WTC11 (cell line): ENCODE measurements at regions not wholly inside any gene's neighbourhood (a gene's known extent, or its start where the extent isn't known, plus 50 kb on each side); places are given as distances from the start of the nearest gene placed in this dataset.

Experiments
- ATAC-seq: fragments of 200-7000 bp; cut with Tn5 transposase; 2 replicates; pipeline ENCODE4 v1.10.0; 2021; ENCODE audit warnings: mild to moderate bottlenecking, moderate library complexity
- CTCF ChIA-PET: fragments of 300-600 bp; sonication (Branson Sonifier 250); formaldehyde crosslinking; loops from one replicate; lab custom pipeline; 2021; ENCODE audit warnings: antibody characterized with exemption; lab: Charles Lee
- POLR2A ChIA-PET: fragments of 350-600 bp; sonication (Branson Sonifier 250); formaldehyde crosslinking; loops from one replicate; lab custom pipeline; 2021; ENCODE audit warnings: antibody characterized with exemption; lab: Charles Lee
- DNase-seq: peaks from one replicate; pipeline ENCODE4 v3.0.0; 2021; ENCODE audit warnings: low spot score
- H3K27ac Mint-ChIP-seq: 2 replicates; pipeline ENCODE4 v1.8.0; 2021; ENCODE audit warnings: mixed read lengths
- H3K27me3 Mint-ChIP-seq: 2 replicates; pipeline ENCODE4 v1.8.0; 2021; ENCODE audit warnings: low read depth, mild to moderate bottlenecking, moderate library complexity, mixed read lengths
- H3K36me3 Mint-ChIP-seq: 2 replicates; pipeline ENCODE4 v1.8.0; 2021; ENCODE audit warnings: mixed read lengths
- H3K4me1 Mint-ChIP-seq: 2 replicates; pipeline ENCODE4 v1.8.0; 2022; ENCODE audit warnings: mixed read lengths
- H3K4me3 Mint-ChIP-seq: 2 replicates; pipeline ENCODE4 v1.8.0; 2021; ENCODE audit warnings: mild to moderate bottlenecking, moderate library complexity, mixed read lengths
- H3K9me3 Mint-ChIP-seq: 2 replicates; pipeline ENCODE4 v1.8.0; 2021; ENCODE audit warnings: mixed read lengths
- AFF4 ChIP-seq: sonication (generic); formaldehyde crosslinking; IDR thresholded peaks from 2 replicates; pipeline ENCODE4 v1.8.1; 2023; ENCODE audit warnings: mild to moderate bottlenecking, missing genetic modification reagents, borderline replicate concordance
- ATF6 ChIP-seq: sonication (generic); formaldehyde crosslinking; IDR thresholded peaks from 2 replicates; pipeline ENCODE4 v1.8.1; 2023; ENCODE audit warnings: mild to moderate bottlenecking, missing genetic modification reagents
- CREB1 ChIP-seq: sonication (generic); formaldehyde crosslinking; IDR thresholded peaks from 2 replicates; pipeline ENCODE4 v1.8.0; 2023; ENCODE audit warnings: mild to moderate bottlenecking, missing genetic modification reagents
- ELF4 ChIP-seq: sonication (generic); formaldehyde crosslinking; IDR thresholded peaks from 2 replicates; pipeline ENCODE4 v1.8.1; 2022; ENCODE audit warnings: low read depth, mild to moderate bottlenecking, moderate library complexity, missing genetic modification reagents
- ERG ChIP-seq: fragments of 250-450 bp; sonication (Bioruptor Pico); IDR thresholded peaks from 2 replicates; pipeline ENCODE4 v1.8.0; 2021; ENCODE audit warnings: mild to moderate bottlenecking
- FOXP1 ChIP-seq: sonication (generic); formaldehyde crosslinking; IDR thresholded peaks from 2 replicates; pipeline ENCODE4 v1.8.0; 2022; ENCODE audit warnings: missing genetic modification reagents, mild to moderate bottlenecking, moderate library complexity, borderline replicate concordance
- MAX ChIP-seq: sonication (generic); formaldehyde crosslinking; IDR thresholded peaks from 2 replicates; pipeline ENCODE4 v1.8.0; 2022; ENCODE audit warnings: mild to moderate bottlenecking, missing genetic modification reagents
- NFE2L1 ChIP-seq: sonication (generic); formaldehyde crosslinking; IDR thresholded peaks from 2 replicates; pipeline ENCODE4 v1.8.1; 2023; ENCODE audit warnings: missing genetic modification reagents
- STAT6 ChIP-seq: sonication (generic); formaldehyde crosslinking; conservative IDR thresholded peaks from 2 replicates; pipeline ENCODE4 v1.8.1; 2023; ENCODE audit warnings: mild to moderate bottlenecking, low read depth, missing genetic modification reagents, moderate library complexity
- USF2 ChIP-seq: sonication (generic); formaldehyde crosslinking; IDR thresholded peaks from 2 replicates; pipeline ENCODE4 v1.8.1; 2023; ENCODE audit warnings: mild to moderate bottlenecking, missing genetic modification reagents, moderate library complexity
- ZNF138 ChIP-seq: sonication (generic); formaldehyde crosslinking; conservative IDR thresholded peaks from 2 replicates; pipeline ENCODE4 v1.8.1; 2022; ENCODE audit warnings: mild to moderate bottlenecking, moderate library complexity, missing genetic modification reagents
- ZNF232 ChIP-seq: sonication (generic); formaldehyde crosslinking; IDR thresholded peaks from 2 replicates; pipeline ENCODE4 v1.8.0; 2022; ENCODE audit warnings: mild to moderate bottlenecking, missing genetic modification reagents
- ZNF281 ChIP-seq: sonication (generic); formaldehyde crosslinking; IDR thresholded peaks from 2 replicates; pipeline ENCODE4 v1.8.0; 2023; ENCODE audit warnings: mild to moderate bottlenecking, missing genetic modification reagents
- ZNF317 ChIP-seq: sonication (generic); formaldehyde crosslinking; IDR thresholded peaks from 2 replicates; pipeline ENCODE4 v1.8.1; 2023; ENCODE audit warnings: low read depth, mild to moderate bottlenecking, moderate library complexity, missing genetic modification reagents, borderline replicate concordance
- ZNF396 ChIP-seq: fragments of 250-450 bp; sonication (Bioruptor Pico); IDR thresholded peaks from 2 replicates; pipeline ENCODE4 v1.8.0; 2021; ENCODE audit warnings: mild to moderate bottlenecking, moderate library complexity, borderline replicate concordance

- TF ChIP-seq ZNF281 = no peak
- TF ChIP-seq NFE2L1 = no peak
These were observed 143.6 kb upstream of the VRK1 start (continued) for GRCh38 chr14:96653597-96653996.

GRCh38 chr14:96658611-96659010 lies 138.6 kb upstream of the VRK1 start:
- no peak for TF ChIP-seq ATF6
- no peak for TF ChIP-seq ZNF138 (CRISPR knock-in tag)
- TF ChIP-seq STAT6 = no peak
- TF ChIP-seq MAX = no peak
- TF ChIP-seq ERG (CRISPR knock-in tag) = no peak
- no peaks in the 10 kb centered on the region for H3K27me3 Mint-ChIP-seq
- peaks cover 4% of the 10 kb centered on the region for H3K9me3 Mint-ChIP-seq
- peaks cover 38% of the 10 kb centered on the region for H3K4me1 Mint-ChIP-seq
- no peak for ATAC-seq
- no peak for DNase-seq
- no peak overlapping the region for H3K4me3 Mint-ChIP-seq
- H3K27ac Mint-ChIP-seq = no peak overlapping the region
- ChIA-PET CTCF (no interaction called here), POLR2A (interaction anchor here (0.7 kb wide), 1 partner anchor 356 kb away, joined by 3 read pairs; no protein-coding TSS in a partner anchor)
- H3K36me3 Mint-ChIP-seq = no peaks in the 10 kb centered on the region

GRCh38 chr14:96660123-96660522 lies 137.1 kb upstream of the VRK1 start:
- Mint-ChIP-seq H3K36me3 (no peaks in the 10 kb centered on the region), H3K9me3 (peaks cover 4% of the 10 kb centered on the region), H3K27me3 (no peaks in the 10 kb centered on the region), H3K4me3 (no peak overlapping the region), H3K4me1 (peaks cover 39% of the 10 kb centered on the region), H3K27ac (no peak overlapping the region)
- ATAC-seq (no peak), DNase-seq (no peak)
- ChIA-PET CTCF (interaction anchor here (1.1 to 1.3 kb wide), 2 partner anchors 80 to 82 kb away, joined by 3 read pairs; no protein-coding TSS in a partner anchor), POLR2A (no interaction called here)
- no peak for TF ChIP-seq USF2 (CRISPR knock-in tag)
- TF ChIP-seq ZNF396 = no peak
- no peak for TF ChIP-seq CREB1
- TF ChIP-seq FOXP1 = no peak
- no peak for TF ChIP-seq ZNF232 (CRISPR knock-in tag)
- no peak for TF ChIP-seq AFF4
- TF ChIP-seq MAX = no peak
- no peak for TF ChIP-seq ZNF317 (CRISPR knock-in tag)
- TF ChIP-seq ELF4 = no peak
